ENCODE measurements at regions not wholly inside any gene's neighbourhood (a gene's known extent, or its start where the extent isn't known, plus 50 kb on each side); places are given as distances from the start of the nearest gene placed in this dataset.

- H3K36me3 Mint-ChIP-seq (ENCODE audit: low read depth): no peaks in the 10 kb centered on the region
These were observed 633.0 kb upstream of the C9orf72 start for GRCh38 chr9:28206280-28206679.

GRCh38 chr9:28207657-28208056 is 634.4 kb upstream of the C9orf72 start:
- Mint-ChIP-seq H3K36me3 (ENCODE audit: low read depth) (no peaks in the 10 kb centered on the region), H3K27me3 (ENCODE audit: insufficient read depth) (no peaks in the 10 kb centered on the region), H3K27ac (no peak overlapping the region), H3K9me3 (peaks cover 9% of the 10 kb centered on the region), H3K4me3 (no peak overlapping the region), H3K4me1 (ENCODE audit: low read depth) (no peaks in the 10 kb centered on the region)
- DNase-seq (ENCODE audit: low spot score): no peak
- intact Hi-C loops (cut with micrococcal nuclease): no loop called here

More at GRCh38 chr9:28206280-28206679, 633.0 kb upstream of the C9orf72 start:
- Mint-ChIP-seq H3K9me3 (peaks cover 13% of the 10 kb centered on the region), H3K27ac (no peak overlapping the region), H3K4me3 (no peak overlapping the region), H3K27me3 (ENCODE audit: insufficient read depth) (no peaks in the 10 kb centered on the region), H3K4me1 (ENCODE audit: low read depth) (no peaks in the 10 kb centered on the region)
- intact Hi-C loops (cut with micrococcal nuclease): no loop called here
- DNase-seq (ENCODE audit: low spot score): no peak

- DNase-seq (ENCODE audit: low spot score): no peak
- H3K27me3 Mint-ChIP-seq (ENCODE audit: insufficient read depth): no peaks in the 10 kb centered on the region
- intact Hi-C loops (cut with micrococcal nuclease): no loop called here
- no peaks in the 10 kb centered on the region for H3K36me3 Mint-ChIP-seq (ENCODE audit: low read depth)
- H3K27ac Mint-ChIP-seq: no peak overlapping the region
- H3K9me3 Mint-ChIP-seq: peaks cover 5% of the 10 kb centered on the region
- H3K4me1 Mint-ChIP-seq (ENCODE audit: low read depth): no peaks in the 10 kb centered on the region
- H3K4me3 Mint-ChIP-seq: no peak overlapping the region
These were observed 635.8 kb upstream of the C9orf72 start for GRCh38 chr9:28209130-28209529.

- Mint-ChIP-seq H3K9me3 (no peaks in the 10 kb centered on the region), H3K27ac (no peak overlapping the region), H3K27me3 (ENCODE audit: insufficient read depth) (no peaks in the 10 kb centered on the region), H3K4me1 (ENCODE audit: low read depth) (no peaks in the 10 kb centered on the region), H3K36me3 (ENCODE audit: low read depth) (no peaks in the 10 kb centered on the region), H3K4me3 (no peak overlapping the region)
- DNase-seq (ENCODE audit: low spot score): no peak
- intact Hi-C loops (cut with micrococcal nuclease): no loop called here
These were observed 639.7 kb upstream of the C9orf72 start for GRCh38 chr9:28212979-28213378.

- DNase-seq (ENCODE audit: low spot score): no peak
- Mint-ChIP-seq H3K36me3 (ENCODE audit: low read depth) (no peaks in the 10 kb centered on the region), H3K27ac (no peak overlapping the region), H3K27me3 (ENCODE audit: insufficient read depth) (no peaks in the 10 kb centered on the region), H3K9me3 (no peaks in the 10 kb centered on the region), H3K4me3 (no peak overlapping the region), H3K4me1 (ENCODE audit: low read depth) (no peaks in the 10 kb centered on the region)
- intact Hi-C loops (cut with micrococcal nuclease): no loop called here
These were observed 642.4 kb upstream of the C9orf72 start for GRCh38 chr9:28215536-28216299.

GRCh38 chr9:28232686-28233085 is 659.4 kb upstream of the C9orf72 start:
- Mint-ChIP-seq H3K4me1 (ENCODE audit: low read depth) (no peaks in the 10 kb centered on the region), H3K27ac (no peak overlapping the region), H3K9me3 (peaks cover 5% of the 10 kb centered on the region), H3K27me3 (ENCODE audit: insufficient read depth) (no peaks in the 10 kb centered on the region), H3K4me3 (no peak overlapping the region), H3K36me3 (ENCODE audit: low read depth) (no peaks in the 10 kb centered on the region)
- intact Hi-C loops (cut with micrococcal nuclease): no loop called here
- DNase-seq (ENCODE audit: low spot score): no peak

- intact Hi-C loops (cut with micrococcal nuclease): no loop called here
- H3K9me3 Mint-ChIP-seq: peaks cover 11% of the 10 kb centered on the region
These were observed 661.0 kb upstream of the C9orf72 start for GRCh38 chr9:28234133-28234893.

GRCh38 chr9:28234894-28235277 is 661.6 kb upstream of the C9orf72 start:
- intact Hi-C loops (cut with micrococcal nuclease): no loop called here
- Mint-ChIP-seq H3K4me1 (ENCODE audit: low read depth) (no peaks in the 10 kb centered on the region), H3K27me3 (ENCODE audit: insufficient read depth) (no peaks in the 10 kb centered on the region), H3K9me3 (peaks cover 11% of the 10 kb centered on the region), H3K4me3 (no peak overlapping the region), H3K27ac (no peak overlapping the region), H3K36me3 (ENCODE audit: low read depth) (no peaks in the 10 kb centered on the region)
- DNase-seq (ENCODE audit: low spot score): no peak

More at GRCh38 chr9:28234133-28234893, 661.0 kb upstream of the C9orf72 start:
- H3K27me3 Mint-ChIP-seq (ENCODE audit: insufficient read depth): no peaks in the 10 kb centered on the region
- no peak for DNase-seq (ENCODE audit: low spot score)
- no peaks in the 10 kb centered on the region for H3K36me3 Mint-ChIP-seq (ENCODE audit: low read depth)
- H3K4me3 Mint-ChIP-seq: no peak overlapping the region
- H3K27ac Mint-ChIP-seq: no peak overlapping the region
- H3K4me1 Mint-ChIP-seq (ENCODE audit: low read depth): no peaks in the 10 kb centered on the region

- intact Hi-C loops (cut with micrococcal nuclease): no loop called here
- no peak overlapping the region for H3K4me3 Mint-ChIP-seq
- no peaks in the 10 kb centered on the region for H3K36me3 Mint-ChIP-seq (ENCODE audit: low read depth)
- peaks cover under 1% of the 10 kb centered on the region for H3K9me3 Mint-ChIP-seq
- no peaks in the 10 kb centered on the region for H3K27me3 Mint-ChIP-seq (ENCODE audit: insufficient read depth)
- H3K27ac Mint-ChIP-seq: no peak overlapping the region
- DNase-seq (ENCODE audit: low spot score): no peak
- H3K4me1 Mint-ChIP-seq (ENCODE audit: low read depth): no peaks in the 10 kb centered on the region
These were observed 676.1 kb upstream of the C9orf72 start for GRCh38 chr9:28249424-28249823.

- Mint-ChIP-seq H3K4me3 (no peak overlapping the region), H3K27ac (no peak overlapping the region), H3K4me1 (ENCODE audit: low read depth) (no peaks in the 10 kb centered on the region), H3K27me3 (ENCODE audit: insufficient read depth) (no peaks in the 10 kb centered on the region), H3K9me3 (no peaks in the 10 kb centered on the region), H3K36me3 (ENCODE audit: low read depth) (no peaks in the 10 kb centered on the region)
- intact Hi-C loops (cut with micrococcal nuclease): no loop called here
- DNase-seq (ENCODE audit: low spot score): no peak
These were observed 681.9 kb upstream of the C9orf72 start for GRCh38 chr9:28255174-28255573.

- intact Hi-C loops (cut with micrococcal nuclease): no loop called here
- no peak for DNase-seq (ENCODE audit: low spot score)
- Mint-ChIP-seq H3K4me1 (ENCODE audit: low read depth) (no peaks in the 10 kb centered on the region), H3K27ac (no peak overlapping the region), H3K27me3 (ENCODE audit: insufficient read depth) (no peaks in the 10 kb centered on the region), H3K9me3 (no peaks in the 10 kb centered on the region), H3K4me3 (no peak overlapping the region), H3K36me3 (ENCODE audit: low read depth) (no peaks in the 10 kb centered on the region)
These were observed 687.0 kb upstream of the C9orf72 start for GRCh38 chr9:28260330-28260729.

- no peaks in the 10 kb centered on the region for H3K36me3 Mint-ChIP-seq (ENCODE audit: low read depth)
- intact Hi-C loops (cut with micrococcal nuclease): no loop called here
These were observed 691.1 kb upstream of the C9orf72 start for GRCh38 chr9:28264368-28264767.

GRCh38 chr9:28267351-28267750 is 694.1 kb upstream of the C9orf72 start:
- Mint-ChIP-seq H3K27ac (no peak overlapping the region), H3K4me3 (no peak overlapping the region), H3K27me3 (ENCODE audit: insufficient read depth) (no peaks in the 10 kb centered on the region), H3K4me1 (ENCODE audit: low read depth) (no peaks in the 10 kb centered on the region), H3K9me3 (peaks cover 4% of the 10 kb centered on the region), H3K36me3 (ENCODE audit: low read depth) (no peaks in the 10 kb centered on the region)
- DNase-seq (ENCODE audit: low spot score): no peak
- intact Hi-C loops (cut with micrococcal nuclease): no loop called here

More at GRCh38 chr9:28264368-28264767, 691.1 kb upstream of the C9orf72 start:
- Mint-ChIP-seq H3K9me3 (peaks cover 4% of the 10 kb centered on the region), H3K27ac (no peak overlapping the region), H3K27me3 (ENCODE audit: insufficient read depth) (no peaks in the 10 kb centered on the region), H3K4me1 (ENCODE audit: low read depth) (no peaks in the 10 kb centered on the region), H3K4me3 (no peak overlapping the region)
- DNase-seq (ENCODE audit: low spot score): no peak
